Mesodermal cell (in vitro differentiated cells): ENCODE measurements at regions not wholly inside any gene's neighbourhood (a gene's known extent, or its start where the extent isn't known, plus 50 kb on each side); places are given as distances from the start of the nearest gene placed in this dataset.

Source experiments
- H3K27ac ChIP-seq: 2 replicates; pipeline ENCODE4 v1.7.0; 2013; ENCODE audit warnings: mild to moderate bottlenecking, low read depth, low read length, moderate library complexity; ENCODE audit not compliant: severe bottlenecking
- H3K36me3 ChIP-seq: 2 replicates; pipeline ENCODE4 v1.7.1; 2013; ENCODE audit warnings: mild to moderate bottlenecking, low read length, moderate library complexity; ENCODE audit not compliant: control insufficient read depth, insufficient read depth
- H3K4me1 ChIP-seq: one replicate; pipeline ENCODE4 v1.7.1; 2013; ENCODE audit warnings: mild to moderate bottlenecking, low read length; ENCODE audit not compliant: insufficient read depth, control insufficient read depth, poor library complexity, severe bottlenecking
- H3K4me3 ChIP-seq: 2 replicates; pipeline ENCODE4 v1.7.0; 2013; ENCODE audit warnings: low read length, control low read depth, mild to moderate bottlenecking; ENCODE audit not compliant: insufficient read depth, poor library complexity, severe bottlenecking; ENCODE audit errors: extremely low read depth
- H3K9me3 ChIP-seq: 2 replicates; pipeline ENCODE4 v1.7.1; 2013; ENCODE audit warnings: mild to moderate bottlenecking, low read length, moderate library complexity; ENCODE audit not compliant: control insufficient read depth
- WGBS, 2 experiments: methylation state at CpG; one replicate each; pipeline ENCODE4 v1.1.5; 2013; ENCODE audit warnings: missing lambda C conversion rate in 2 of 2; ENCODE audit not compliant: insufficient coverage in 2 of 2; 5-methylcytosine and 5-hydroxymethylcytosine counted together

- peaks cover 6% of the 10 kb centered on the region for H3K4me1 ChIP-seq
- no peaks in the 10 kb centered on the region for H3K36me3 ChIP-seq
- H3K9me3 ChIP-seq: no peaks in the 10 kb centered on the region
- no peak overlapping the region for H3K4me3 ChIP-seq
- WGBS, 2 experiments: no CpG with 5 or more reads among the region's 1 CpG
- no peak overlapping the region for H3K27ac ChIP-seq
These were observed 52.7 kb upstream of the ELL2 start for GRCh38 chr5:96014395-96014794.

DNA sequence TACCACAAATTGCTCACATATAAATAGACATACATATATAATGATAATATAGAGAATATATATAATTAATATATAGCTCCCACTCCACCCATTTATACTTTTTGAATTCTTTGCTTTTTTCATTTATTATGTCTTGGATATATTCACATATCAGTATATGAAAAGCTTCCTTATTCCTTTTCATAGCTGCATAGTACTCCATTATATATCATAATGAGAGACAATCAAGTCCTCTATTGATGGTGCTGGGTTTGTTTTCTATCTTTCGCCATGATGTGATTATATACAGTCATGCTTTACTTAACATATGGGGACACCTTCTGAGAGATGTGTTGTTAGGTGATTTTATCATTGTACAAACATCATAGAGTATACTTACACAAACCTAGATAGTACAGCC is 51.6 kb upstream of the ELL2 start:
- no peaks in the 10 kb centered on the region for H3K9me3 ChIP-seq
- WGBS, 2 experiments: no CpG with 5 or more reads among the region's 1 CpG
- H3K27ac ChIP-seq: no peak overlapping the region
- no peaks in the 10 kb centered on the region for H3K36me3 ChIP-seq
- H3K4me1 ChIP-seq: peaks cover 4% of the 10 kb centered on the region
- H3K4me3 ChIP-seq: no peak overlapping the region

GRCh38 chr5:96012399-96012798 is 50.7 kb upstream of the ELL2 start:
- Histone ChIP-seq H3K27ac (no peak overlapping the region), H3K4me3 (no peak overlapping the region), H3K4me1 (no peaks in the 10 kb centered on the region), H3K9me3 (no peaks in the 10 kb centered on the region), H3K36me3 (no peaks in the 10 kb centered on the region)
